HEK293T (cell line): ENCODE measurements at regions not wholly inside any gene's neighbourhood (a gene's known extent, or its start where the extent isn't known, plus 50 kb on each side); places are given as distances from the start of the nearest gene placed in this dataset.

ENCODE experiments used
- ARNT ChIP-seq: fragments of 450-650 bp; IDR thresholded peaks from 2 replicates; pipeline ENCODE4 v1.6.1; 2017; ENCODE audit warnings: mild to moderate bottlenecking
- FOXM1 ChIP-seq: fragments of 450-650 bp; IDR thresholded peaks from 2 replicates; pipeline ENCODE4 v1.6.1; 2017; ENCODE audit warnings: mild to moderate bottlenecking, borderline replicate concordance
- L3MBTL2 ChIP-seq: fragments of 450-650 bp; conservative IDR thresholded peaks from 2 replicates; pipeline ENCODE4 v1.6.1; 2016; ENCODE audit warnings: mild to moderate bottlenecking
- ZNF384 ChIP-seq: fragments of 450-650 bp; IDR thresholded peaks from 2 replicates; pipeline ENCODE4 v1.6.1; 2016

DNA sequence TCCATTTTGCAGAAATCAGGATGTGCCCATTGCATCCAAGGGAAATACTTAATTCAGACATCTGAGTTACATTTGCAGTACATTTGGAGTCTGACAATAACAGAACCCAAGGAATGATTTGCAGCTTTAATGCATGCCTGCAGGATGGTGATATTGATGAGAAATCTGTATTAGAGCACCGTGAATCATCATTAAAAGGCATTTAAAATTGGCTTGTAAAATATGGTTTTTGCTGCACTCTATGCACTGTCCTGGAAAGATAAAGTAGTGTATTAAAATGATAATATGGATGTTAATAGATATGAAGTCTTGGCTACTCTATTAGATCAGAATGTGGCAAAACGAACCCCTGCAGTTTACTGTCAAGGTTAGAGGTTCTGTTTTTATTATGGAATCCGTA lies 556.9 kb downstream of the MAT2B start:
- no peak for TF ChIP-seq L3MBTL2
- no peak for TF ChIP-seq ZNF384
- TF ChIP-seq FOXM1, result no peak
- no peak for TF ChIP-seq ARNT
